GM12878 (cell line): ENCODE measurements at regions not wholly inside any gene's neighbourhood (a gene's known extent, or its start where the extent isn't known, plus 50 kb on each side); places are given as distances from the start of the nearest gene placed in this dataset.

Experiments
- ATAC-seq: fragments of 200-7000 bp; cut with Tn5 transposase; 3 replicates; pipeline ENCODE4 v1.9.1; 2020; ENCODE audit warnings: mild to moderate bottlenecking, moderate library complexity
- BruUV-seq: library from RNA; stranded (reverse); fragments of 400-500 nt; replicated peaks from 2 replicates; lab custom pipeline; 2021; lab: Mats Ljungman, UMichigan
- CTCF ChIA-PET: fragments of 300-600 bp; sonication (Branson Sonifier 250); formaldehyde crosslinking; extraction: SDS; loops from one replicate; lab custom pipeline; 2021; ENCODE audit warnings: inconsistent platforms; lab: Yijun Ruan, JAX
- POLR2A ChIA-PET: fragments of 350-600 bp; formaldehyde crosslinking; extraction: SDS; loops from one replicate; lab custom pipeline; 2021; ENCODE audit warnings: inconsistent platforms; lab: Charles Lee
- RAD21 ChIA-PET: fragments of 300-600 bp; sonication (Branson Sonifier 250); formaldehyde crosslinking; loops from one replicate; lab custom pipeline; 2023; ENCODE audit warnings: antibody characterized with exemption; ENCODE audit not compliant: unreplicated experiment; lab: Charles Lee
- SMC1A ChIA-PET: fragments of 300-600 bp; sonication (Branson Sonifier 250); formaldehyde crosslinking; loops from one replicate; lab custom pipeline; 2023; ENCODE audit not compliant: unreplicated experiment, uncharacterized antibody; lab: Charles Lee
- DNase-seq: peaks from one replicate; pipeline ENCODE4 v3.0.0-alpha.2; 2011; ENCODE audit warnings: low read depth, low spot score
- FAIRE-seq: peaks from 3 replicates; lab custom pipeline; 2011; peaks lifted over from hg19 to GRCh38; lab: Jason Lieb, UNC
- H2AFZ ChIP-seq: 2 replicates; pipeline ENCODE4 v1.6.0; 2011; ENCODE audit warnings: low read depth, low read length, control low read depth; ENCODE audit not compliant: control insufficient read depth
- H3K27ac ChIP-seq: 2 replicates; pipeline ENCODE4 v1.5.1; 2011; ENCODE audit warnings: control low read depth; ENCODE audit not compliant: control insufficient read depth, insufficient read depth
- H3K27me3 ChIP-seq, 2 experiments: replicated peaks in 1 of 2; 2 replicates each; pipeline versions ENCODE4 v1.6.0 to v1.6.1; 2011; ENCODE audit warnings: low read length in 1 of 2; ENCODE audit not compliant: control insufficient read depth in 2 of 2, insufficient read depth in 2 of 2
- H3K36me3 ChIP-seq, 2 experiments: 2 replicates each; pipeline ENCODE4 v1.5.1; 2011; ENCODE audit warnings: low read length in 1 of 2; ENCODE audit not compliant: control insufficient read depth in 2 of 2, insufficient read depth in 2 of 2
- H3K4me1 ChIP-seq: 2 replicates; pipeline ENCODE4 v1.6.1; 2011; ENCODE audit warnings: mild to moderate bottlenecking, low read length, moderate library complexity, mixed read lengths; ENCODE audit not compliant: control insufficient read depth, insufficient read depth
- H3K4me2 ChIP-seq: 2 replicates; pipeline ENCODE4 v1.6.0; 2011; ENCODE audit warnings: control low read depth; ENCODE audit not compliant: control insufficient read depth, insufficient read depth
- H3K4me3 ChIP-seq: fragments of 200-600 bp; sonication (generic); 2 replicates; pipeline ENCODE4 v1.5.1; 2016
- H3K79me2 ChIP-seq: 2 replicates; pipeline ENCODE4 v1.6.0; 2011; ENCODE audit warnings: low read length; ENCODE audit not compliant: control insufficient read depth, insufficient read depth
- H3K9ac ChIP-seq: 2 replicates; pipeline ENCODE4 v1.8.0; 2011; ENCODE audit warnings: low read length, control low read depth, mixed read lengths; ENCODE audit not compliant: control insufficient read depth, insufficient read depth
- H3K9me3 ChIP-seq: replicated peaks from 3 replicates; pipeline ENCODE4 v1.5.1; 2011; ENCODE audit warnings: mild to moderate bottlenecking, low read length; ENCODE audit not compliant: control insufficient read depth, insufficient read depth
- H4K20me1 ChIP-seq: 2 replicates; pipeline ENCODE4 v1.6.0; 2011; ENCODE audit not compliant: control insufficient read depth, insufficient read depth
- EZH2 ChIP-seq: IDR thresholded peaks from 2 replicates; pipeline ENCODE4 v1.6.1; 2012; ENCODE audit warnings: low read depth, mild to moderate bottlenecking, control low read depth, inconsistent platforms, low read length, borderline replicate concordance; ENCODE audit not compliant: control insufficient read depth
- TBL1XR1 ChIP-seq: IDR thresholded peaks from 2 replicates; pipeline ENCODE4 v1.6.1; 2012; ENCODE audit warnings: low read depth, low read length, improper control_type of control experiment
- YY1 ChIP-seq: IDR thresholded peaks from 2 replicates; pipeline ENCODE4 v1.6.1; 2011; ENCODE audit warnings: low read depth, mild to moderate bottlenecking, low read length
- WGBS: methylation state at CpG from one replicate; pipeline ENCODE4 v1.1.6; 2016; ENCODE audit warnings: low lambda C conversion rate; ENCODE audit not compliant: insufficient replicate concordance, insufficient coverage; ENCODE audit errors: missing lambda C conversion rate; 5-methylcytosine and 5-hydroxymethylcytosine counted together
- in situ Hi-C: fragments of 300-500 bp; cut with MboI; formaldehyde crosslinking; loops from 9 replicates; pipeline ENCODE4 v1.14.3; 2018; ENCODE audit warnings: mixed read lengths
- intact Hi-C: fragments of 100-400 bp; cut with micrococcal nuclease; formaldehyde crosslinking; loops from one replicate; pipeline ENCODE4 v1.14.2; 2022; ENCODE audit not compliant: unreplicated experiment
- TF ChIP-seq, protein P1 (sequence below): fragments of 450-650 bp; IDR thresholded peaks from 2 replicates; pipeline ENCODE4 v1.6.1; 2017; ENCODE audit warnings: borderline replicate concordance
- TF ChIP-seq, protein P2 (sequence below): fragments of 450-650 bp; IDR thresholded peaks from 2 replicates; pipeline ENCODE4 v1.6.1; 2017; ENCODE audit warnings: mild to moderate bottlenecking, moderate library complexity

DNA sequence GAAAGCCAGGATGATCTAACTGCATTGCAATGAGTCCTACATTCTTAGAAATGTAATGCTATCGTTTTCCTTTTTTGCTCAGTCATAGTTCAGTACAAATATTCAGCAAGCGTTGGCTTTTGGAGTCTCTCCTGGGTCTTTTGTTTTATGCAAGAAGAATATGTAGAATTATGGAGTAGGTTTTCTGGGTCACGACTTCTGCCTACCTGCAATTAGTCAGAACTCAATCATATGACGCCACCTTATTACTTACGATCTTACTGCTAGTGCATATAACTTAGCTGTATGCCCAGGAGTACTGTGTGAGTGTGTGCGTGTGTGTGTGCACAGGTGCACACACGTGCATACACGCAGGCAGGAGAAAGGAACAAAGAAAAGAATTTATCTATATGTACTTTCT, 640.2 kb downstream of the STK39 start:
- Histone ChIP-seq H3K9me3 (no peaks in the 10 kb centered on the region), H3K4me2 (no peak overlapping the region), H3K4me1 (no peaks in the 10 kb centered on the region), H4K20me1 (no peaks in the 10 kb centered on the region), H3K4me3 (no peak overlapping the region), H2AFZ (no peak overlapping the region), H3K27me3 (no peaks in the 10 kb centered on the region; a peak in 1 of 4 replicates), H3K9ac (no peak overlapping the region), H3K79me2 (no peaks in the 10 kb centered on the region), H3K27ac (no peak overlapping the region), H3K36me3 (no peaks in the 10 kb centered on the region)
- ChIA-PET SMC1A (interaction anchor here (1.2 kb wide), 2 partner anchors 49 to 73 kb away, joined by 3 to 4 read pairs; no protein-coding TSS in a partner anchor), CTCF (no interaction called here), RAD21 (no interaction called here), POLR2A (no interaction called here)
- no peak for FAIRE-seq
- no peak for ATAC-seq
- TF ChIP-seq, protein P1, sequence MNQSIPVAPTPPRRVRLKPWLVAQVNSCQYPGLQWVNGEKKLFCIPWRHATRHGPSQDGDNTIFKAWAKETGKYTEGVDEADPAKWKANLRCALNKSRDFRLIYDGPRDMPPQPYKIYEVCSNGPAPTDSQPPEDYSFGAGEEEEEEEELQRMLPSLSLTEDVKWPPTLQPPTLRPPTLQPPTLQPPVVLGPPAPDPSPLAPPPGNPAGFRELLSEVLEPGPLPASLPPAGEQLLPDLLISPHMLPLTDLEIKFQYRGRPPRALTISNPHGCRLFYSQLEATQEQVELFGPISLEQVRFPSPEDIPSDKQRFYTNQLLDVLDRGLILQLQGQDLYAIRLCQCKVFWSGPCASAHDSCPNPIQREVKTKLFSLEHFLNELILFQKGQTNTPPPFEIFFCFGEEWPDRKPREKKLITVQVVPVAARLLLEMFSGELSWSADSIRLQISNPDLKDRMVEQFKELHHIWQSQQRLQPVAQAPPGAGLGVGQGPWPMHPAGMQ: no peak
- TF ChIP-seq, protein P2, sequence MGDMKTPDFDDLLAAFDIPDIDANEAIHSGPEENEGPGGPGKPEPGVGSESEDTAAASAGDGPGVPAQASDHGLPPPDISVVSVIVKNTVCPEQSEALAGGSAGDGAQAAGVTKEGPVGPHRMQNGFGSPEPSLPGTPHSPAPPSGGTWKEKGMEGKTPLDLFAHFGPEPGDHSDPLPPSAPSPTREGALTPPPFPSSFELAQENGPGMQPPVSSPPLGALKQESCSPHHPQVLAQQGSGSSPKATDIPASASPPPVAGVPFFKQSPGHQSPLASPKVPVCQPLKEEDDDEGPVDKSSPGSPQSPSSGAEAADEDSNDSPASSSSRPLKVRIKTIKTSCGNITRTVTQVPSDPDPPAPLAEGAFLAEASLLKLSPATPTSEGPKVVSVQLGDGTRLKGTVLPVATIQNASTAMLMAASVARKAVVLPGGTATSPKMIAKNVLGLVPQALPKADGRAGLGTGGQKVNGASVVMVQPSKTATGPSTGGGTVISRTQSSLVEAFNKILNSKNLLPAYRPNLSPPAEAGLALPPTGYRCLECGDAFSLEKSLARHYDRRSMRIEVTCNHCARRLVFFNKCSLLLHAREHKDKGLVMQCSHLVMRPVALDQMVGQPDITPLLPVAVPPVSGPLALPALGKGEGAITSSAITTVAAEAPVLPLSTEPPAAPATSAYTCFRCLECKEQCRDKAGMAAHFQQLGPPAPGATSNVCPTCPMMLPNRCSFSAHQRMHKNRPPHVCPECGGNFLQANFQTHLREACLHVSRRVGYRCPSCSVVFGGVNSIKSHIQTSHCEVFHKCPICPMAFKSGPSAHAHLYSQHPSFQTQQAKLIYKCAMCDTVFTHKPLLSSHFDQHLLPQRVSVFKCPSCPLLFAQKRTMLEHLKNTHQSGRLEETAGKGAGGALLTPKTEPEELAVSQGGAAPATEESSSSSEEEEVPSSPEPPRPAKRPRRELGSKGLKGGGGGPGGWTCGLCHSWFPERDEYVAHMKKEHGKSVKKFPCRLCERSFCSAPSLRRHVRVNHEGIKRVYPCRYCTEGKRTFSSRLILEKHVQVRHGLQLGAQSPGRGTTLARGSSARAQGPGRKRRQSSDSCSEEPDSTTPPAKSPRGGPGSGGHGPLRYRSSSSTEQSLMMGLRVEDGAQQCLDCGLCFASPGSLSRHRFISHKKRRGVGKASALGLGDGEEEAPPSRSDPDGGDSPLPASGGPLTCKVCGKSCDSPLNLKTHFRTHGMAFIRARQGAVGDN: no peak
- TF ChIP-seq TBL1XR1: no peak
- no peak for TF ChIP-seq EZH2
- TF ChIP-seq YY1: no peak
- 29% methylated on average over 8 of the region's 8 CpGs for WGBS
- in situ Hi-C loops (no loop called here), intact Hi-C loops (no loop called here)
- no peak for DNase-seq
- BruUV-seq: no TSS peak
